ENCODE measurements at regions not wholly inside any gene's neighbourhood (a gene's known extent, or its start where the extent isn't known, plus 50 kb on each side); places are given as distances from the start of the nearest gene placed in this dataset.

DNA sequence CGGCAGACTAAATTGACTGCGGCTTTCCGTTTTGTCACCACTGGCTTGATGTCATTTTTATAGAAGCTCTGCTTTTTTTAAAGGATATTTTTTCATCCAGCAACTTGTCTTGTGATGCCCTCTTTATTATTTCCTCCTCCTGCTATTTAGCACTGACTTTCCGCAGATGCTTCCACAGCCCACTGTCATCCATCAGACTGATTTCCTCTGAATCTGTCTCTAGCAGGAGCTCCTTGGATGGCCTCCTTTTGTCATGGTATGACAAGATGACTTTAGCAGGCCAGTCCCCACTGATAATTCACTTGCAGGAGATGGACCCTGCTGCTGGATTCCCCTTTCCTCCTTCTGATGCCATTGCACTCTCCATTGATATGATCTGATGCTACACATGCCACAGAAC is 454.6 kb downstream of the TSN start:
- no peak for TF ChIP-seq POLR2A (IDR thresholded peaks at IDR 0.05)
- TF ChIP-seq CTCF (IDR thresholded peaks at IDR 0.05), result no peak

All from Peyer's patch (tissue), 4 donors.